PC-3 (cell line): ENCODE measurements at regions not wholly inside any gene's neighbourhood (a gene's known extent, or its start where the extent isn't known, plus 50 kb on each side); places are given as distances from the start of the nearest gene placed in this dataset.

Experiments
- ATAC-seq: fragments of 200-7000 bp; cut with Tn5 transposase; 2 replicates; pipeline ENCODE4 v1.9.1; 2020; ENCODE audit warnings: mild to moderate bottlenecking, moderate library complexity
- BruUV-seq: library from RNA; stranded (reverse); fragments of 400-500 nt; replicated peaks from 2 replicates; lab custom pipeline; 2021; lab: Mats Ljungman, UMichigan
- CTCF ChIA-PET: fragments of 300-600 bp; sonication (Branson Sonifier 250); formaldehyde crosslinking; loops from one replicate; lab custom pipeline; 2022; ENCODE audit warnings: antibody characterized with exemption; lab: Charles Lee
- POLR2A ChIA-PET: fragments of 300-600 bp; sonication (Branson Sonifier 250); formaldehyde crosslinking; loops from one replicate; lab custom pipeline; 2022; ENCODE audit warnings: antibody characterized with exemption; ENCODE audit not compliant: unreplicated experiment; lab: Charles Lee
- DNase-seq: peaks from one replicate; pipeline ENCODE4 v3.0.0-alpha.2; 2015
- H2AFZ ChIP-seq: fragments of 300-600 bp; sonication (generic); 2 replicates; pipeline ENCODE4 v1.6.0; 2016; ENCODE audit warnings: antibody characterized with exemption, low read length
- H3F3A ChIP-seq: fragments of 300-600 bp; sonication (generic); one replicate; pipeline ENCODE4 v1.6.0; 2017; ENCODE audit warnings: antibody characterized with exemption, low read length, control low read depth, mild to moderate bottlenecking; ENCODE audit not compliant: unreplicated experiment
- H3K27ac ChIP-seq: fragments of 300-600 bp; sonication (generic); 2 replicates; pipeline ENCODE4 v1.5.1; 2016; ENCODE audit warnings: mild to moderate bottlenecking, low read length
- H3K27me3 ChIP-seq: fragments of 300-600 bp; sonication (generic); 2 replicates; pipeline ENCODE4 v1.6.1; 2016; ENCODE audit warnings: low read length, mixed read lengths
- H3K36me3 ChIP-seq: fragments of 300-600 bp; sonication (generic); 2 replicates; pipeline ENCODE4 v1.6.1; 2016; ENCODE audit warnings: low read depth, mixed run types, low read length, mixed read lengths
- H3K4me1 ChIP-seq: fragments of 300-600 bp; sonication (generic); 2 replicates; pipeline ENCODE4 v1.5.1; 2016; ENCODE audit warnings: low read length; ENCODE audit not compliant: insufficient read depth
- H3K4me2 ChIP-seq: fragments of 300-600 bp; sonication (generic); 2 replicates; pipeline ENCODE4 v1.6.0; 2016; ENCODE audit warnings: low read length
- H3K4me3 ChIP-seq: fragments of 300-600 bp; sonication (generic); 2 replicates; pipeline ENCODE4 v1.5.1; 2016; ENCODE audit warnings: mild to moderate bottlenecking, low read length, mixed read lengths
- H3K79me2 ChIP-seq: fragments of 300-600 bp; sonication (generic); 2 replicates; pipeline ENCODE4 v1.6.1; 2017; ENCODE audit warnings: low read length, mixed read lengths
- H3K9ac ChIP-seq: fragments of 300-600 bp; sonication (generic); 2 replicates; pipeline ENCODE4 v1.6.0; 2016; ENCODE audit warnings: mild to moderate bottlenecking, low read length
- H3K9me2 ChIP-seq: fragments of 300-600 bp; sonication (generic); replicated peaks from 2 replicates; pipeline ENCODE4 v1.6.1; 2016; ENCODE audit warnings: mixed run types, low read length, mixed read lengths
- H3K9me3 ChIP-seq: fragments of 300-600 bp; sonication (generic); 2 replicates; pipeline ENCODE4 v1.6.1; 2016; ENCODE audit warnings: low read length, mixed read lengths
- H4K20me1 ChIP-seq: fragments of 300-600 bp; sonication (generic); 2 replicates; pipeline ENCODE4 v1.6.1; 2016; ENCODE audit warnings: low read length, mixed read lengths
- CTCF ChIP-seq: fragments of 300-600 bp; sonication (generic); conservative IDR thresholded peaks from 2 replicates; pipeline ENCODE4 v1.5.1; 2017; ENCODE audit warnings: antibody characterized with exemption, low read depth, mild to moderate bottlenecking, low read length
- EZH2 ChIP-seq: fragments of 300-600 bp; sonication (generic); IDR thresholded peaks from one replicate; pipeline ENCODE4 v1.6.1; 2017; ENCODE audit warnings: antibody characterized with exemption, mild to moderate bottlenecking, low read length; ENCODE audit not compliant: unreplicated experiment
- EZH2phosphoT487 ChIP-seq: fragments of 300-600 bp; sonication (generic); IDR thresholded peaks from 2 replicates; pipeline ENCODE4 v1.6.1; 2018; ENCODE audit warnings: mild to moderate bottlenecking, antibody characterized with exemption, low read length, borderline replicate concordance
- intact Hi-C: fragments of 100-400 bp; cut with micrococcal nuclease; formaldehyde crosslinking; loops from 2 replicates; pipeline ENCODE4 v1.9.0; 2023

DNA sequence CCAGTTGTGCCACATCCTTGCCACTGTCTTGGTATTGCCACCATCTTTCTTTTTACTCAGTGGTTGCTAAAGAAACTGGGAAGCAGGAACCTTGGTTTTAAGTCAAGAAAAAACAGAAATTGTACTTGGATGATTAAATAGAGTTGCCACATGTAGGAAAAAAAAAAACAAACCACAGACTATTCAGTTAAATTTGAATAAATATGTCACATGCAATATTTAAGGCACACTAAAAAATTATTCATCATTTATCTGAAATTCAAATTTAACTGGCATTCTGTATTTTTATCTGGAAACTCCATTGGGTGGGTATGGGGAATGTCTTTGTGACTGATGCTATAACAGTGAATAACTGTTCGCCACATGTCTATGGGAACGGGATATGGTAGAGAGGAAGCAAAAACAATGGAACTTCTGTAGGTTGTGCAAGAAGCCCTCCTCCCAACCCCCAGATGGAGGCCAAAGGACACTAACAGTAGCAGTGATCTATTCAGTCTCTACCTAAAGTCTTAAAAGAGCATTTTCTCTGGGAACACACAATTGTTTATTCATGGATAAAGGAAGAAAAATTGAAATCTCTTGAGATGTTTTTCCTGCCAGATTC is 57.0 kb upstream of the PLAC8 start:
- no peaks in the 10 kb centered on the region for H4K20me1 ChIP-seq
- ChIA-PET CTCF (no interaction called here), POLR2A (no interaction called here)
- H3K36me3 ChIP-seq, result no peaks in the 10 kb centered on the region
- DNase-seq (no peak), ATAC-seq (no peak)
- H3K4me2 ChIP-seq, result no peak overlapping the region
- intact Hi-C loops, result no loop called here
- no peaks in the 10 kb centered on the region for H3K4me1 ChIP-seq
- H3K9ac ChIP-seq, result no peak overlapping the region
- no peaks in the 10 kb centered on the region for H3K79me2 ChIP-seq
- H3K27ac ChIP-seq, result no peak overlapping the region
- no TSS peak for BruUV-seq
- TF ChIP-seq EZH2, result no peak
- TF ChIP-seq CTCF, result no peak
- TF ChIP-seq EZH2phosphoT487, result no peak
- H3K9me3 ChIP-seq, result no peaks in the 10 kb centered on the region
- no peak overlapping the region for H3K4me3 ChIP-seq
- no peak overlapping the region for H2AFZ ChIP-seq
- no peaks in the 10 kb centered on the region for H3K9me2 ChIP-seq
- H3F3A ChIP-seq, result no peaks in the 10 kb centered on the region
- H3K27me3 ChIP-seq, result no peaks in the 10 kb centered on the region

DNA sequence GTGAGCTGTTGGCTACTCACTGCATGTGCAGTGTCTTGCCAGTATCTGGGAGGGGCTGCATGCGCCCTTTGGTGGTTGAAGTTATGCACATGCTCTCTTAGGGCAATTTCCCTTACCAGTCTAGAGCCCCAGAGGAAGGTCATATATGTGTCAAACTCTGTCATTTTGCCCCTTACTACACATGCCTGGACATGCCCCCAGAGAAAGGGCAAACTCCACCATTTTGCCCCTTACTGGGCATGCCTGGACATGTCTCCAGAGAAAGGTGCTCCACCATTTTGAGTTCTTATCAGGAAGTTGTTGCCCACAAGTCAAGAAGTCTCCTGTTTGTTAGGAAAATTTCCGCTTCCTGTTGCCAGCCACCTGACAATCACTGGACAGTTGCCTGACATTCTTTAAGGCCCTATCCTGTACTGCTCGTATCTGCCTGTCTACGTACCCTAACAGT is 56.4 kb upstream of the PLAC8 start:
- no peak for TF ChIP-seq CTCF
- no peak for TF ChIP-seq EZH2phosphoT487
- no peak for TF ChIP-seq EZH2
- H3K36me3 ChIP-seq, result no peaks in the 10 kb centered on the region

More for the DNA sequence above, 56.4 kb upstream of the PLAC8 start:
- no peaks in the 10 kb centered on the region for H3F3A ChIP-seq
- no peak overlapping the region for H3K4me3 ChIP-seq
- CTCF ChIA-PET, result no interaction called here
- H3K9me3 ChIP-seq, result no peaks in the 10 kb centered on the region
- no peak overlapping the region for H3K9ac ChIP-seq
- intact Hi-C loops, result no loop called here
- no peaks in the 10 kb centered on the region for H3K9me2 ChIP-seq
- BruUV-seq, result no TSS peak
- no peak overlapping the region for H3K4me2 ChIP-seq
- no peaks in the 10 kb centered on the region for H3K79me2 ChIP-seq
- no peaks in the 10 kb centered on the region for H4K20me1 ChIP-seq
- ATAC-seq (no peak), DNase-seq (no peak)
- H3K27ac ChIP-seq, result no peak overlapping the region
- no peaks in the 10 kb centered on the region for H3K27me3 ChIP-seq
- no peak overlapping the region for H2AFZ ChIP-seq
- POLR2A ChIA-PET, result no interaction called here
- H3K4me1 ChIP-seq, result no peaks in the 10 kb centered on the region
